Neural cell (in vitro differentiated cells): ENCODE measurements at regions not wholly inside any gene's neighbourhood (a gene's known extent, or its start where the extent isn't known, plus 50 kb on each side); places are given as distances from the start of the nearest gene placed in this dataset.

Experiments
- CTCF ChIP-seq: fragments of 450-650 bp; IDR thresholded peaks from 2 replicates; pipeline ENCODE4 v1.5.1; 2014; ENCODE audit warnings: antibody characterized with exemption, mild to moderate bottlenecking, moderate library complexity; ENCODE audit not compliant: poor library complexity, severe bottlenecking
- EZH2 ChIP-seq: fragments of 200-600, 300-800 bp; shearing (Covaris generic), sonication (generic); IDR thresholded peaks from 2 replicates; pipeline ENCODE4 v1.6.1; 2014; ENCODE audit warnings: antibody characterized with exemption, low read length, borderline replicate concordance, mild to moderate bottlenecking; ENCODE audit not compliant: insufficient read depth, poor library complexity, severe bottlenecking
- POLR2AphosphoS5 ChIP-seq: IDR thresholded peaks from 2 replicates; pipeline ENCODE4 v1.6.1; 2012
- RAD21 ChIP-seq: fragments of 450-650 bp; conservative IDR thresholded peaks from 2 replicates; pipeline ENCODE4 v1.6.1; 2014; ENCODE audit warnings: antibody characterized with exemption, mild to moderate bottlenecking, moderate library complexity

DNA sequence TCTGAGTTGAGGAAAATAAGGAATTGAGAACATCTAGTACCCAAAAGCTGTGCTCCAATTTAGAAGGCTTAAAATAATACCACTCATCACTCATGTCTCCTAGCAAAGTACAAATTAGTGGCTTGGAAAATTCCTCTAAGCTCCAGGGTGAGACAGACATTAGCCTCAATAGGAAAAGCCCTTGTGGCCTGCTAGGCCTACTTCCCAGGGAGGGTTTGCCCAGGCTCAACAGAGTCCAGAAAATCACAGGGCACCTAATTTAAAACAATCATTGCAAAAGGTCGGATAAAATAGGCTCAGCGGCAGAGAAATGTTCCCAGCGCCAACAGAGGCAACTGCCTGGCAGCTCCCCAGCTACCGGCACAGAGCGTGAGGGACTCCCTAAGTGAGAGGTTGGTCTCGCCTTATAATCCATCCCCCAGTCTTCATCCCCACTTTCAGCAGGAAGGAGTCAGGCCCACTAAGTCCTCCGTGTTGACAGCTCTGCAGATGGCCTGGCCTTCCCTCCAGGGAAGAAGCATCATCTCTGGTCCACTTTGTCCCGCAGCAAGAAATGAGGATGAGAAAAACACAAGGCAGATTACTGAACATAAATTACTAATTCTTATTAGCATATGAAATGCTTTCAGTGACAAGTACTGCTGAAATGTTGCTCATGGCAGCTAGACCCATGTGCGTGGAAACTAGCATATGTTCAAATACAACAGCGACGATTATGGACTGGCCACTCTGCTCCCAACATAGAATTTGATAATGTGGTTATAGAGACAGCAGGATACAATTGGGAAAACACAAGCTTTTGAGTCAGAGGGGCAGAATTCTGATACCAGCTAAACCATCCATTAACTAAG is 1177.7 kb upstream of the AUTS2 start:
- TF ChIP-seq EZH2 (no peak), CTCF (no peak), POLR2AphosphoS5 (no peak), RAD21 (no peak)
